Neural progenitor cell (in vitro differentiated cells): ENCODE measurements at regions not wholly inside any gene's neighbourhood (a gene's known extent, or its start where the extent isn't known, plus 50 kb on each side); places are given as distances from the start of the nearest gene placed in this dataset.
A peak's percentile ranks its signal among the peaks of the same experiment; 100 is the strongest.

Experiments
- DNase-seq: peaks from one replicate; pipeline ENCODE4 v3.0.0-alpha.2; 2016; ENCODE audit warnings: low spot score
- H2AFZ ChIP-seq: fragments of 200-600 bp; sonication (generic); replicated peaks from 2 replicates; pipeline ENCODE4 v1.6.1; 2016; ENCODE audit warnings: antibody characterized with exemption
- H3F3A ChIP-seq: fragments of 200-600 bp; sonication (generic); 2 replicates; pipeline ENCODE4 v1.6.1; 2016; ENCODE audit warnings: antibody characterized with exemption, low read depth
- H3K27ac ChIP-seq: fragments of 200-600 bp; sonication (generic); 2 replicates; pipeline ENCODE4 v1.5.1; 2016; ENCODE audit warnings: mild to moderate bottlenecking
- H3K27me3 ChIP-seq: fragments of 200-600 bp; sonication (generic); 2 replicates; pipeline ENCODE4 v1.6.1; 2016; ENCODE audit warnings: mild to moderate bottlenecking, moderate library complexity
- H3K36me3 ChIP-seq: fragments of 200-600 bp; sonication (generic); 2 replicates; pipeline ENCODE4 v1.5.1; 2016
- H3K4me1 ChIP-seq: fragments of 200-600 bp; sonication (generic); 2 replicates; pipeline ENCODE4 v1.6.1; 2016; ENCODE audit warnings: mixed run types
- H3K4me2 ChIP-seq: fragments of 200-600 bp; sonication (generic); 2 replicates; pipeline ENCODE4 v1.6.1; 2016
- H3K4me3 ChIP-seq: fragments of 200-600 bp; sonication (generic); 2 replicates; pipeline ENCODE4 v1.5.1; 2016
- H3K79me2 ChIP-seq: fragments of 200-600 bp; sonication (generic); 2 replicates; pipeline ENCODE4 v1.6.1; 2016; ENCODE audit warnings: low read depth
- H3K9ac ChIP-seq: fragments of 200-600 bp; sonication (generic); 2 replicates; pipeline ENCODE4 v1.6.1; 2016
- H3K9me3 ChIP-seq: fragments of 200-600 bp; sonication (generic); 2 replicates; pipeline ENCODE4 v1.5.1; 2016; ENCODE audit warnings: low read depth
- H4K20me1 ChIP-seq: fragments of 200-600 bp; sonication (generic); 2 replicates; pipeline ENCODE4 v1.6.1; 2016; ENCODE audit warnings: low read depth
- H3K27ac Mint-ChIP-seq: 3 replicates; pipeline ENCODE4 v1.8.0; 2021; ENCODE audit warnings: mixed read lengths
- H3K27me3 Mint-ChIP-seq: 2 replicates; pipeline ENCODE4 v1.8.0; 2022; ENCODE audit warnings: low read depth, mild to moderate bottlenecking, inconsistent platforms, moderate library complexity, mixed read lengths; ENCODE audit not compliant: insufficient read depth
- H3K36me3 Mint-ChIP-seq: 3 replicates; pipeline ENCODE4 v1.8.0; 2021; ENCODE audit warnings: mixed read lengths
- H3K4me1 Mint-ChIP-seq: 3 replicates; pipeline ENCODE4 v1.8.0; 2021; ENCODE audit warnings: mixed read lengths
- H3K4me3 Mint-ChIP-seq: 3 replicates; pipeline ENCODE4 v1.8.0; 2021; ENCODE audit warnings: mild to moderate bottlenecking, moderate library complexity, mixed read lengths
- H3K9me3 Mint-ChIP-seq: 3 replicates; pipeline ENCODE4 v1.8.0; 2020; ENCODE audit warnings: mixed read lengths
- CTCF ChIP-seq: fragments of 200-600 bp; sonication (generic); IDR thresholded peaks from 2 replicates; pipeline ENCODE4 v1.5.1; 2017; ENCODE audit warnings: antibody characterized with exemption, mild to moderate bottlenecking
- EZH2 ChIP-seq: fragments of 200-600 bp; sonication (generic); IDR thresholded peaks from 2 replicates; pipeline ENCODE4 v1.6.1; 2017; ENCODE audit warnings: antibody characterized with exemption, mild to moderate bottlenecking, moderate library complexity
- EZH2phosphoT487 ChIP-seq: fragments of 200-600 bp; sonication (generic); IDR thresholded peaks from 2 replicates; pipeline ENCODE4 v1.6.1; 2017; ENCODE audit warnings: antibody characterized with exemption

DNA sequence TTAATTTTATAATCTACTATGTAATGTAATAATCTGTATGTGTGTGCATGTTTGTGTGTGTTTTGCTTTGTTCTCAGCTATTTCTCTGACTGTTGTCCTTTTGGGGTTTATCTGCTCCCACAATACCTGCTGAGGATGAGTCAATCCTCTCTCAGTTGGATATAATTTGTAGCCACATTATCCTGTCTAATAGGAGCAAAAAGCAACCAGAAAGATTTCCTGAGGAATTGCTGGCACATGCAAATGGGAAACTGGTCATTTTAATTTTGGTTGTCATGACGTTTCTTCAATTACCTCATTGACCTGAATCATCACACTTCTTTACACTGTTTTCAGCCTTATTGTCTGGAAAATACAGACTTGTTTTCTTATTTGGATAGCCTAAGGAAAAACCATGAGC is 488.4 kb downstream of the KLF5 start:
- Mint-ChIP-seq H3K4me3 (no peak overlapping the region), H3K36me3 (no peaks in the 10 kb centered on the region), H3K9me3 (no peaks in the 10 kb centered on the region), H3K27ac (no peak overlapping the region), H3K27me3 (no peaks in the 10 kb centered on the region), H3K4me1 (no peaks in the 10 kb centered on the region)
- Histone ChIP-seq H3K9ac (no peak overlapping the region), H3K9me3 (no peaks in the 10 kb centered on the region), H3K27me3 (no peaks in the 10 kb centered on the region), H3K4me2 (no peak overlapping the region), H3K4me1 (no peaks in the 10 kb centered on the region), H4K20me1 (no peaks in the 10 kb centered on the region), H3K4me3 (no peak overlapping the region), H3K27ac (no peak overlapping the region), H3K36me3 (no peaks in the 10 kb centered on the region), H3K79me2 (no peaks in the 10 kb centered on the region), H2AFZ (no peak overlapping the region), H3F3A (no peaks in the 10 kb centered on the region)
- no peak for DNase-seq
- TF ChIP-seq CTCF (no peak), EZH2 (no peak), EZH2phosphoT487 (no peak)

DNA sequence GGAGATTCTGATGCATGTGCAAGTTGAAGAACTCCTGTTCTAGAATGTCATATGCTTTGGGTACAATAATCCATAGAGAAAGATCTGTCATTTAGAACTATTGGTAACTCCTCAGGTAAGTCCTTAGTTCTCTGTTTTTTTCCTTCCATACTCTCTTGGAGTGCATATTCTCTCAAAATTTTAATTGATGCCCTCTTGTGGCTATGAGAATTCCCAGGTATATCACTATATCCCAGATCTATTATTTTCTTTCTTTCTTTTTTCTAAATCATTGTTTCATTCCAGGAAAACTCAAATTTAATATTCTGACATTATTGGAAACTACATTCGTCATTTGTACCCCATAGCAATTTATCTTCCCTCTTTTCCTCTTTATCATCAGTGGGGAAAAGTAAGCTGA is 485.4 kb downstream of the KLF5 start:
- Histone ChIP-seq H3K27me3 (no peaks in the 10 kb centered on the region), H4K20me1 (no peaks in the 10 kb centered on the region), H3K4me3 (no peak overlapping the region), H3K36me3 (no peaks in the 10 kb centered on the region), H3F3A (no peaks in the 10 kb centered on the region), H3K27ac (no peak overlapping the region), H3K4me2 (no peak overlapping the region), H2AFZ (no peak overlapping the region), H3K9me3 (no peaks in the 10 kb centered on the region), H3K4me1 (no peaks in the 10 kb centered on the region), H3K79me2 (no peaks in the 10 kb centered on the region), H3K9ac (no peak overlapping the region)
- Mint-ChIP-seq H3K9me3 (no peaks in the 10 kb centered on the region), H3K4me3 (no peak overlapping the region), H3K27me3 (no peaks in the 10 kb centered on the region), H3K36me3 (no peaks in the 10 kb centered on the region), H3K4me1 (no peaks in the 10 kb centered on the region), H3K27ac (no peak overlapping the region)
- no peak for DNase-seq
- TF ChIP-seq CTCF (no peak), EZH2phosphoT487 (no peak), EZH2 (no peak)

DNA sequence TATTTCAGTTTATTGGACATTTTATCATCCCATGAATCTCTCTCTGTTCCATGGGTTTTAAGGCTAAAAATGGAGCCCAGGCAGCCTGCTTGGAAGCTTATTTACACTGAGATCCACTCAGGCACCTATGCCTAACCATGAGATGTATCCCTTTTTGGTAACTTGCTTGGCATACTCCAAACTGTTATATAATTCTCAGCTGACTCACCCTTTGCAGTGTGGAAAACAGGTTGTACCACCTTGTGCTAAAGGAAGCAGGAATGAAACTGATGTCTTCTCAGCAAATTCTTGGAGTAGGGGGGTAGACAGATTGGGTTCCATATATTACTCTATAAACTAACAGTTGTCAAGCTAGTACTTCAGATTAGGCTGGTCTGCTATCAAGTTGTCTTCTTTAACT is 483.6 kb downstream of the KLF5 start:
- Histone ChIP-seq H3K4me3 (no peak overlapping the region), H3K9me3 (no peaks in the 10 kb centered on the region), H3F3A (no peaks in the 10 kb centered on the region), H3K4me2 (no peak overlapping the region), H4K20me1 (no peaks in the 10 kb centered on the region), H3K9ac (no peak overlapping the region), H3K79me2 (no peaks in the 10 kb centered on the region), H3K27me3 (no peaks in the 10 kb centered on the region), H3K36me3 (no peaks in the 10 kb centered on the region), H2AFZ (no peak overlapping the region), H3K27ac (no peak overlapping the region), H3K4me1 (peaks cover 2% of the 10 kb centered on the region)
- H3K36me3 Mint-ChIP-seq = no peaks in the 10 kb centered on the region
- H3K27ac Mint-ChIP-seq = no peak overlapping the region
- no peaks in the 10 kb centered on the region for H3K9me3 Mint-ChIP-seq
- no peak overlapping the region for H3K4me3 Mint-ChIP-seq
- H3K27me3 Mint-ChIP-seq = no peaks in the 10 kb centered on the region
- no peak for TF ChIP-seq CTCF
- no peak for TF ChIP-seq EZH2phosphoT487
- TF ChIP-seq EZH2 = no peak
- H3K4me1 Mint-ChIP-seq = peaks cover 3% of the 10 kb centered on the region
- DNase-seq = no peak

DNA sequence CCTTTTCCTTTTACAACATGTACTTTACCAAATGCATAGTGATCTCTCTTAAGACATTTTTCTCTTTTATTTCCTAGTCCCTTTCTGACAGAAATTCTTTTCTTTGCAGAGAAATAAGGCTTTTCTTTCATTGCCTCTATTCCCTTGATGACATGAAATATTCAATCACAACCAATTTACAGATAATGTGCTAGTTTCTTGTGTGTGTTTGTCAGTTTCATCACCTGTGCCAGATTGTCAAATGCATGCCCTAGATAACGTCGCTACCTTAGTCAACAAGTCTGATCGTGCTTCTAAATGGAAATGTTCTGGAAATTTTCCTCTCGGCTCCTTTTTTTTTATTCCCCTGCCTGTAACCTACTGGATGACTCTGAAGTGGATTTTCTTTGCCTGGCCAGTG is 478.1 kb downstream of the KLF5 start:
- Histone ChIP-seq H4K20me1 (no peaks in the 10 kb centered on the region), H3K27me3 (no peaks in the 10 kb centered on the region), H3K9me3 (no peaks in the 10 kb centered on the region), H2AFZ (peak overlapping the region; percentile 79), H3K4me1 (peaks cover 6% of the 10 kb centered on the region), H3K4me3 (no peak overlapping the region), H3K79me2 (no peaks in the 10 kb centered on the region), H3F3A (no peaks in the 10 kb centered on the region), H3K9ac (no peak overlapping the region), H3K27ac (no peak overlapping the region), H3K4me2 (no peak overlapping the region), H3K36me3 (no peaks in the 10 kb centered on the region)
- Mint-ChIP-seq H3K27me3 (peaks cover 3% of the 10 kb centered on the region), H3K4me1 (peaks cover 10% of the 10 kb centered on the region), H3K27ac (no peak overlapping the region), H3K4me3 (no peak overlapping the region), H3K36me3 (no peaks in the 10 kb centered on the region), H3K9me3 (no peaks in the 10 kb centered on the region)
- TF ChIP-seq EZH2 (no peak), CTCF (no peak), EZH2phosphoT487 (no peak)
- DNase-seq = no peak
